BE2C (cell line): ENCODE measurements at regions not wholly inside any gene's neighbourhood (a gene's known extent, or its start where the extent isn't known, plus 50 kb on each side); places are given as distances from the start of the nearest gene placed in this dataset.

ENCODE experiments used
- DNase-seq: peaks from one replicate; pipeline ENCODE4 v3.0.0-alpha.2; 2020
- H3K27me3 ChIP-seq: fragments of 250-450 bp; sonication (Bioruptor Pico); 2 replicates; pipeline ENCODE4 v1.5.1; 2020; ENCODE audit warnings: mild to moderate bottlenecking
- H3K36me3 ChIP-seq: fragments of 250-450 bp; sonication (Bioruptor Pico); 2 replicates; pipeline ENCODE4 v1.5.1; 2020; ENCODE audit warnings: mild to moderate bottlenecking
- H3K4me1 ChIP-seq: fragments of 250-450 bp; sonication (Bioruptor Pico); 2 replicates; pipeline ENCODE4 v1.5.1; 2020
- H3K4me3 ChIP-seq: 2 replicates; pipeline ENCODE4 v1.5.1; 2011; ENCODE audit warnings: low read depth, low read length
- H3K9me3 ChIP-seq: fragments of 250-450 bp; sonication (Bioruptor Pico); 2 replicates; pipeline ENCODE4 v1.5.1; 2020
- TF ChIP-seq, protein P1 (sequence below): IDR thresholded peaks from 2 replicates; pipeline ENCODE4 v1.5.1; 2012; ENCODE audit warnings: mild to moderate bottlenecking, low read depth, low read length

DNA sequence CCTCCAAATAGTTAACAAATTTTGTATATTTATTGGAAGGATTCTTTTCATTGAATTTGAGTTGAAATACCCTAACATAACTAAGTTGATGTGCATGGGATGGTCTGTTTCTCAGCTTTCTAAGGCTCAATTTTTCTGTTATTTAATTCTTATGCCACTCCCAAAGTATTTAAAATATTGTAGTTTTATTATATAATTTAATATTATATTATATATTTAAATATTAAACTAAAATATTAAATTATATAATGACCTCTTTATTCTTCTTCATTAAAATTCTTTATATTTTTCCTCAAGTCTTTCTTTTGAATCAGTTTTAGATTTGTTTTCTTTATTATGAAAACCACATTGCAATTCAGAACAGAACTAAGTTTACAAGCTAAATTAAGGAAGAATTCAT is 194.7 kb downstream of the TFAP2B start:
- TF ChIP-seq, protein P1, sequence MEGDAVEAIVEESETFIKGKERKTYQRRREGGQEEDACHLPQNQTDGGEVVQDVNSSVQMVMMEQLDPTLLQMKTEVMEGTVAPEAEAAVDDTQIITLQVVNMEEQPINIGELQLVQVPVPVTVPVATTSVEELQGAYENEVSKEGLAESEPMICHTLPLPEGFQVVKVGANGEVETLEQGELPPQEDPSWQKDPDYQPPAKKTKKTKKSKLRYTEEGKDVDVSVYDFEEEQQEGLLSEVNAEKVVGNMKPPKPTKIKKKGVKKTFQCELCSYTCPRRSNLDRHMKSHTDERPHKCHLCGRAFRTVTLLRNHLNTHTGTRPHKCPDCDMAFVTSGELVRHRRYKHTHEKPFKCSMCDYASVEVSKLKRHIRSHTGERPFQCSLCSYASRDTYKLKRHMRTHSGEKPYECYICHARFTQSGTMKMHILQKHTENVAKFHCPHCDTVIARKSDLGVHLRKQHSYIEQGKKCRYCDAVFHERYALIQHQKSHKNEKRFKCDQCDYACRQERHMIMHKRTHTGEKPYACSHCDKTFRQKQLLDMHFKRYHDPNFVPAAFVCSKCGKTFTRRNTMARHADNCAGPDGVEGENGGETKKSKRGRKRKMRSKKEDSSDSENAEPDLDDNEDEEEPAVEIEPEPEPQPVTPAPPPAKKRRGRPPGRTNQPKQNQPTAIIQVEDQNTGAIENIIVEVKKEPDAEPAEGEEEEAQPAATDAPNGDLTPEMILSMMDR, result no peak
- no peaks in the 10 kb centered on the region for H3K27me3 ChIP-seq
- no peak overlapping the region for H3K4me3 ChIP-seq
- H3K36me3 ChIP-seq, result no peaks in the 10 kb centered on the region
- no peaks in the 10 kb centered on the region for H3K9me3 ChIP-seq
- DNase-seq, result no peak
- H3K4me1 ChIP-seq, result peaks cover 5% of the 10 kb centered on the region

DNA sequence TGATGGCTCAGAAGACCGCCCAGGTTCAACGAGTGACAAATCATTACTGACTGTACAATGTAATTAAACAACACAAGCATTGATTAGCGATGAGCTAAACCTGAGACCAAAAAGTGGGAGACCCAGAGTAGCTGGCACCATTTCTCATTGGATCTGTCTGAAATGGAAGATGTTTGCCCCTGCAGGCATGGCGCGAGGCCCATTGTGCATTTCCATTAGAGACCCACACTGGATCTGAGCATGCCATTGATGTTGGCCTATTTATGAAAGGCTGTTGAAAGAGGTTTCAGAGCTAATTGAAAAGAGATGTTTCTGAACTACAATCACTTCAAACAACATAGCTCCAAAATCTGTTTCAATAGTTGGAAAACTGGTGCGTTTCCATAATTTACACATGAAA is 196.7 kb downstream of the TFAP2B start:
- H3K4me3 ChIP-seq, result no peak overlapping the region
- no peaks in the 10 kb centered on the region for H3K9me3 ChIP-seq
- H3K36me3 ChIP-seq, result no peaks in the 10 kb centered on the region
- peaks cover 5% of the 10 kb centered on the region for H3K4me1 ChIP-seq
- DNase-seq, result peak; percentile 42
- H3K27me3 ChIP-seq, result no peaks in the 10 kb centered on the region
- TF ChIP-seq, protein P1, result no peak

DNA sequence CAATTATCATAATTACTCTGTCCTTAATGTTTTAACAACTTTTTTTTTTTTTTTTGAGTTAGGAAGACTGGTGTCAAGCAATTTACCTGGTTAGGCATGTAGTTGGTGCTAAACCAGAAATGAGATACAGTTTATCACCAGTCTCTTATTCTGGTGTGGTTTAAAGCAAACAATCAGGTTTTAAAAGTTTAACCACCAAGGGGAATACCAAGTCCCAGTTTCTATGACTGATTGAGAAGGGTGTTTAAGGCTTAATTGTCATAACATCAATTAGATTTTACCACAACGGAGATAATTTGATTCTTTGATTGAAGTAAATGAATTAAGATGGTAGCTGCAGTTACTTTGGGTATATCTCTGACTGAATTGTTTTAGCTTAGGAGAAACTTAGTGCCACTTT is 197.8 kb downstream of the TFAP2B start:
- Histone ChIP-seq H3K36me3 (no peaks in the 10 kb centered on the region), H3K4me1 (peaks cover 8% of the 10 kb centered on the region), H3K27me3 (no peaks in the 10 kb centered on the region), H3K9me3 (no peaks in the 10 kb centered on the region), H3K4me3 (no peak overlapping the region)
- TF ChIP-seq, protein P1, result no peak
- no peak for DNase-seq

DNA sequence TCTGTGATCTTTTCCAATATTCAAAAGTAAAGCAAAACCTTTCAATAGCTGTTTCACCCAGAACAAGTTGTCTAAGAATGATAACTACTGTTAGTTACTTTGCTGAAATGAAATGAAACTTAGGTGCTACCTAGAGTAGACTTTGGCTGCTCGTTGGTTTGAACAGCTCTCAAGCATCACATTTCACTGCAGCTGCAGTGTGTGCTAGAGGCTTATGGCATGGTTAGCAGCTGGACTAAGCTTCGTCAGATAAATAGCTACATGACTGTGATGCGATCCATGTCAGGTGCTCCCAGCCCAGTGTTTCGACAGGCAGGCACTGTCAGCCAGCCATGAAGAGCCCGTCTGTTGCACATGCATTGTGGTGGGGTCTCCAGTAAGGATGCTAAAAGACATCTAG is 201.1 kb downstream of the TFAP2B start:
- no peaks in the 10 kb centered on the region for H3K36me3 ChIP-seq
- no peak overlapping the region for H3K4me3 ChIP-seq
- peaks cover 4% of the 10 kb centered on the region; the same call in 1 of the 2 replicates for H3K4me1 ChIP-seq
- H3K9me3 ChIP-seq, result no peaks in the 10 kb centered on the region
- TF ChIP-seq, protein P1, result no peak
- no peaks in the 10 kb centered on the region for H3K27me3 ChIP-seq
- peak; percentile 14 for DNase-seq

DNA sequence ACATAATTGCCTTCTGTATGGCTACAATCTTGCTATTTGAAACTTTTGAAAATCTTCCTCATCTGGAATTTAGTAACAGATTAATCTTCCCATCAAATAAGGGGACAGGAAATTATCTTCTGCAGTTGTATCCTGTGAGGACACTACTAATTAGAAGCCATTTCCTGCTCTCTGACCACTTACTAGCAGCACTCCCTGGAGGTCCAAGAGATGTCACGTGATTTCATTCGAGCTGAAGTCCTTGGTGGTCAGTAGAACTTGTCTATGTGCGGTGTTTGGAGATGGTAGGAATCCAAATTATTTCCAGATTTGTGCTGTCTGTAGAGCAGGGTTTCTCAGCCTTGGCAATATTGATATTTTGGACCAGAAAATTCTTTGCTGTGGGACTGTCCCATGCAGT is 202.5 kb downstream of the TFAP2B start:
- Histone ChIP-seq H3K27me3 (no peaks in the 10 kb centered on the region), H3K4me3 (no peak overlapping the region), H3K9me3 (no peaks in the 10 kb centered on the region), H3K36me3 (no peaks in the 10 kb centered on the region), H3K4me1 (peaks cover 4% of the 10 kb centered on the region; the same call in 1 of the 2 replicates)
- TF ChIP-seq, protein P1, result no peak
- no peak for DNase-seq

DNA sequence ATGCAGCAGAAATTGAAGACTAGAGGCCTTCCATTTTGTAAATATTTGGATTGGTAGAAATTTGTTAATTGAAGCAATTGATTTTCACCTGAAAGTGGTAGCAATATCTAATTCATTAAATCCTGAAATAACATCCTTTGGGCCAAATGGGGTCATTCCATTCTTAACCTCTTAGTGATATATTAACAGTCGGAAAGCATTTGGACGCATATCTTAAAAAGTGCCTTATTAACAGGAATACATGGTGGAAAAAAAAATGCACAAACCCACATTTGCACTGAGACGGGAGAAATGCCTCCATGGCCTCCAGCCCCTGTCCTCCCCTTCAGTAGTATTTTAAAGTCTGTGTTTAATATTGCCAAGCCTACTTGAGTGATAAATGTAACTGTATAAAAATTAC is 205.5 kb downstream of the TFAP2B start:
- H3K4me3 ChIP-seq, result no peak overlapping the region
- H3K36me3 ChIP-seq, result no peaks in the 10 kb centered on the region
- DNase-seq, result no peak
- no peaks in the 10 kb centered on the region for H3K9me3 ChIP-seq
- no peaks in the 10 kb centered on the region for H3K27me3 ChIP-seq
- peaks cover 4% of the 10 kb centered on the region; the same call in 1 of the 2 replicates for H3K4me1 ChIP-seq
- TF ChIP-seq, protein P1, result no peak
